NCI-H82 treated with DMSO at 0.1 percent for 48 hours (cell line): ENCODE measurements at regions not wholly inside any gene's neighbourhood (a gene's known extent, or its start where the extent isn't known, plus 50 kb on each side); places are given as distances from the start of the nearest gene placed in this dataset.

Experiments used
- DNase-seq: peaks from one replicate; lab custom pipeline; 2025; ENCODE audit not compliant: unreplicated experiment; lab: John Stamatoyannopoulos, UW

DNA sequence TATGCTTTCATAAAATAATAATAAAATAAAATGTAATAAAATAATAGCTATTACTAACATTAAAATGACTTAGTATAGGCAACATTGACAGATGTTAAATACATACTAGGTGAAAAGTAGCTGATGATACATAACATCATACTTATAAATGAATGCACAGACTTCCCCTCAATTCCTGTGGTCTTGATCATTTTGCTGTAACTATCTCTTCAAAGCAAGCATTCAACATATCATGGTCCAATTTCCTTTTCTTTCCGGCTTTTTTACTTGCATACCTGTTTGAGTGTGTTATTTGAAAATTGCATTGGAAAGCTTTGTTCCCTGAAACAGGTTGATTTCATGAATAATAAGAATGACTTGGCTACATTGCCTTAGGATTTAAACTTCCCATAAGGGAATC is 309.3 kb downstream of the HDGFL1 start:
- DNase-seq, result no peak

DNA sequence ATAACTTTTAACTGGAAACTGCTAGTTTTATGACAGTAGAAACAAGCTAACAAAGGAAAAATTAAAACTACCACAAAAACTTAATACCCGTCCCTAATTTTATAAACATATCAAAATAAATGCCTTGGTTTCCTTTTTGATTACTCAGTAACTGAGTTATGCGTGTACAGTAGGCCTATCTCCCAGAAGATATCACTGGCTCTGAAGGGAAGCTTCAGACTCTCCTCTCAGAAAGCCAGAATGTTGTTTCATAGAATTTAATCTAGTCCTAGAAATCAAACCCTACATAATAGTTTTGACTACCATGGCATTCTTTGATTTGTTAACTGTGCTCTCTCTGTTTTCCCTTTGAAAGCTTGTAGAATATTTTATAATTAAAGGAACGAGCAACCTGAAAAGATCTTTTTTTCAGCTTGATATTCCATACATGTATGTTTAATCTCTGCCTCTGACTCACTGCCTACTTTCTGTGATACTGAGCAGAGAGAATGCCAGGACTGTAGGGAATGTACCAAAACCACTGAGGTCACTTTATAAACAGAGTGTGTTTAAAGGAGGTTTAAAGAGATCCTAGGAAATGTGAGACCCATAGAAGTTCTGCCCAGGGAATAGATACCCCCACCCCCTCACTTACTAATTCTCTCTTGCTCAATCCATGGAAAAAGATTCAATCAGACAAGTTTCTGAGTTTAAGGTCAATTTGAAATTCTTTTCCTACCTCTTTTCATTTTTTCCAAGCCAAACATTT is 311.5 kb downstream of the HDGFL1 start:
- no peak for DNase-seq

DNA sequence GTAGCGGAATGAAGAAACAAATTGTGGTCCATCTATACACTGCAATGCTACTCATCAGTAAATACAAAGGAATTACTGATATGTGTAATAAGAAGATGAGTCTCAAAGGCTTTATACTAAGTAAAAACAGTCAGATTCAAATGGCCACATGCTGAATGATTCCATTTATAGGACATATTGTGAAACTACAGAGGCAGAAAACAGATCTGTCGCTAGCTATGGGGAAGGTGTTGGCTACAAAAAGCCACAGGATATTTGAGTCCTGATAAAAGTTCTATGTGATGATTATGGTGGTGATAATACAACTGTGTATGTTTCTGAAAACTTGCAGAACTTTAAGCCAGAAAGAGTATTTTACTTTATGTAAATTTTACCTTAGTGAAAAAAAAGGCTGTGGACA is 313.2 kb downstream of the HDGFL1 start:
- DNase-seq, result no peak

DNA sequence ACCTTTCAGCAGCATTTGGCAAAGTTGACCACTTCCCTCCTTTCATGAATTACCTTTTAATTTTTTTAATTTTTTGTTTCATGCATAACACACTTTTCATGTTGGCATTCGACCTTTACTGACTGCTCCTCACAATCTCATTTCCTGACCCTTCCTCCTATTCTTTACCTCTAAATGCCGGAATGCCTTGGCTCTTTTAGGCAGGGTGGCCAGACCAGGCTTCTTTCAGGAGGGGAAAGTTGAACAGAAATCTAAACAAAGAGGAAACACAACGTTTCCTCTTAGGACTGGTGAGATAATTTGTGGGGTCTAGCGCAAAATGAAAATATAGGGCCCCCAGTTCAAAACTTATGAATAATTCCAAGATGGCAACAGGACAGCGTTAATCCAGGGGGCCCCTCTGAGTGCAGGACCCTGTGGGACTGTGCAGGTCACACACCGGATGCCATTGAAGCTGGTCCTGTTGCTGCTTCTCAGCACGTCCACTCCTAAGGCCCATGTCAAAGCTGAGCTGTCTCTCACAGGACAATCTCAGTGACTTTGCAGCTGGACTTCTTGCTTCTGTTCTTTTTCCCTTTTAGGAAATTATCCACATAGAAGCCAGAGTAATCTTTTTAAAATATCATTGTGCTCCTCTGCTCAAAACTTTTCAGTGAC is 313.8 kb downstream of the HDGFL1 start:
- no peak for DNase-seq

DNA sequence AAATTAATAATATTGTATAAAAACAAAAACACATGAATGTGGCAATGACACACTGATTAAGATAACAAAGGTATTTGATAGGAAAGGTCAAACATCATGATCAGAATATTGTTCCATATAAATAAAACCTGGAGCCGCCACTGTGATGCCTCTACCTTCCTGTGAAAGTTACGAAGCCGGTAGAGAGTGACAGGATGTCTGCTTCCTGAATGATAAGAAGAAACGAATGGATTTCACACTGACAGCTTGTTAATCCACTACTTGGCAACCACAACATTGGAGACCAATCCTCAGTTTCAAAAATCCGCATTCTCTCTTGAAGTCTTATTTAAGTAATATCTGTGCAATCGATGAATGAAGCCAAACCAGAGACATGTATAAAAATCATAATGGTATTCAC is 315.1 kb downstream of the HDGFL1 start:
- DNase-seq, result no peak

DNA sequence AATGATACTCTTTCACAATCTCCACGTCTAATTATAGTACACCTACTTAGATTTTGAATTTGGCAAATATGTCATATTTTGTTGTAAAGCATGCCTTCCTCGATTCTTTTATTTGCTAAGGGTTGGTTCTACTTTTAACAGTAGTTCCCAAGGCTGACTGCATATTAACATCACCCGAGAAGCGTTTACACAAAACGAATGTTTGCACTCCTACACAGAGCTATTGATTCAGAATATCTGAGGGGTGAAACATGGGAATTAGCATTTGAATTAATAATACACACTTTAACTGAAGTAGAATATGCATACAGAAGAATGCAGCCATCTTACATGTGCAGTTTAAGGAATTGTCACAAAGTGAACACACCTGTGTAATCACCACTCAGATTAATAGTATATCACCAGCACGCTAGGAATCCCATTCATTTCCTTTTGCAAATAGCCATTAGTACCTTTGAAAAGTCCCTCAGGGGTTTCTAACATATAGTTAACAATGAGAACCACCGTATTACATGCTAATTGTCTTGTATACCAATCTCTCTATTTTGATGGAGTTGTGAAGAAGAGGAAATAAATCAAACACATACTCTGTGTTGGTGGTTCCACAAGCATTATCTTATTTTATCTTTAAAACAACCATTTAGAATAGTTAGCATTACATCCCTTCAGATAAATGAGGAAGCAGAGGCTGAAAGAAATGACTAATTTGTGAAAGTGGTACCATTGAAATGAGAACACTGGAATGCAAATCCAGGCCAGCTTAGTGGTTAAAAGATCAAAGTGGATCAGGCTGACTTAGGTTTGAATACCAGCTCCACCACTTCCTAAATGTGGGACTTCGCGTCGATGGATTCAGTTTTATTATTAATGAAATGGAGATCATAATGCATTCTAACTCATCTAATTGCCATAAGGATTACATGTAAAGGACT is 317.6 kb downstream of the HDGFL1 start:
- DNase-seq, result no peak

DNA sequence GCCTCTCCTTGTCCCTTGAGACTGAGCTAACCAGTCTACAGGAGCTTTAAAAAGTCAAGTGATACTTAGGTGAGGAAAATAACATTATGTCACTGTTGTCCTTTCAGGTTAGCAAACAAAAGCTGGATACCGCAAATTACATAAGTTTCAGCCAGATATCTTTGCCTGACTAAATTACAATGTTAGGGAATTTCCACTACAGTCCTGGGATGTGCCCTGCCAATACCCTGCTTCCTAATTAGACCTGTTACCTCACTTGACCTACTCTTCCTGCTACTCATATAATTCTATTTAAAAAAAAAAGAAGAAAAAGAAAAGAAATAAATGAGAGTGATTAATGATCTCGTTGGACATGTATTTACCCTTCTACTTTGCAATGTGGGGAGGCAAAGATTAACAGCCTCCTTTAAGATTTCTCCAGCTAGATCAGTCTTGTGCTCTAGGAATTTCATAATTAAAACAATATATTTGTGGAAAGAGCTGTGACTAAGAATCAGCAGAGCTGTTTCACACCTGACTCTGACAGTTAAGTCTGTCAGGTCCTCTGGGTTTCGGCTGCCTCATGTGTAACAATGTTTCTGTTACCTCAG is 318.9 kb downstream of the HDGFL1 start:
- no peak for DNase-seq

DNA sequence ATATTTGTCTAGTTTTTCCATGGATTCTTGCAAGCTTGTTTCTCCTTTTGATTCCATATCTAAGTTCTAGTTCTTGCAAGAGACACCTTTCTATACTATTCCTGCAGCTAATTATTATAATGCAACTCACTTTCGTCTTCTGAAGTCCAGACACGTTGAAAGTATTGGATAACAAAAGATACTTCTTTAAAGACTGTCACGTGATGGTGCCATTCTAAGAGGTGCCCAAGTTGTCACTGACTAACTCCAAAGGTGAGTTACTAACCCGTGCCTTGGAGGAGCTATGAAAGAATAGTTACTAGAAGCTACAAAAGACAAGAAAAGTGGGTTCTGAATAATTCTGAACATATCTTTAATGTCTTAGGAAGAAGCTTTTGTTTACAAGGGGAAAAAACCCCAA is 322.6 kb downstream of the HDGFL1 start:
- DNase-seq, result no peak

DNA sequence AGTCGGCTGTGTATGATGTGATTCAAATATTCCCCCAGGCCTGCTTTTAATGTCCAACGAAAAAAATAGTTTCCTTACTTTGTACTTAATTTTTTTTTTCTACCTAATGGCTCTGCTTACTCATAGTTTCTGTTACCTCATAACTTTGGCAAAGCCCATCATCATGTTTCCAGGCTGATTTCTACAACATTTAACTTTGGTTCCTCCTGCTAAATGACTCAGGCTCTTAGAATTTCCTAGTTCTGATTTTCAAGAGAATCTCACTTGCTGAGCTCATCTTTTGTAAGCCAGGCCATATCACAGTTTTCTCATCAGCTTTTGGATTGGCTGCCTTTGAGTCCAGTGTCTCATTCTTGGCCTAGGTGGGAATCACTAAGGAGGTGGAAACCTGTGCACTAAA is 323.1 kb downstream of the HDGFL1 start:
- DNase-seq, result no peak

DNA sequence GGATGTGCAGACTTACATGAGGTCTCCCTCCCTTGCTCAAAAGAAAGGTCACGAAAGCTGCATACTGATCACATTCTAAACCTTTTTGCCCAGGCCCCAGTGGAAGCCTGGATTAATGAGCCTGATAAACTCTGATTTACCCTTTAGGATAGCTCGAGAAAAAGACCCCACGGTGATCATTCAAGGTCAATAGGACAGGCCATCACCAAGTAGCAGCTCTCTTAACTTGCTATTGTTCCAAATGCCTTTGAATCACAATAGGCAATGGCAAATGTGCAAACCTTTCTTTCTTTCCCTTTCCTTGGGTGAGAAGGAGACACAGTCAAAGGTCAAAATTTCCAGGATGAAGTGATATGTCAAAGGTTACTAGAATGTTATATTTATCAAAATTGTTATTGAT is 327.3 kb downstream of the HDGFL1 start:
- no peak for DNase-seq

DNA sequence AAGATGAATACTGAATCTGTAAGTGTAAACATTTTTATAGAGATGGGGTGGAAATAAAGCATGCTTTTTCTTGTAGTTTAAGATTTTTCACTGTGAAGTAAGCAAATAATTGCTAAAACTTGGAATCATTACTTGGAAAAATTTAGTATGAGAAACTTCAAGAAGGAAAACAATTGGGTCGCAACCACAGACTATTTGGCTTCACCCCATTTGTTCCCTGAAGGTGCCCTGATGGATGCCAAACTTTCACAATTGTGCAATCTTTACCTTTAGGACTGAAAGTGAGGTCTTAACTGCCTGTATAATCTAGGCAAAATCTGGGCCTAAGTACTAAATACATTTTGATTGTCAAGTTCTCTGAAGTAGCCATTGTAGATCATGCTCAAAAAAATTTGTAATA is 330.1 kb downstream of the HDGFL1 start:
- DNase-seq, result no peak

DNA sequence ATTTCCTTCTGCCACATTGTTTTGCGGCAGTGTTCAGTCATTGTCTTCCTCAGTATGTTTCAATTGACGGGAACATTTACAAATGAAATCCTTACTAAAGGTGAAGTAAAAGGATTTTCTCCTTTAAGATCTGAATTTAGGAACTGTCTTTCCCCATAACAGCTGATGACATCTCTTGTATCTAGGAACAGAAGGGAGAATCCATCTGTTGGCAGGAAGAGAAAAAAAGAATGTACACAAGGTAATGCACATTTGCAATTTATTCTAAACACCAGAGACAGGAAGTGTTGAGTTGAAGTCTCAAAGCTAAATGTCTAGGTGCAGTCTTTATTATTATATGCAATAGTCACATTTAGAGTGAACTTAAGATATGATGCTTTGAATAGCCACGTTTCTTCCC is 334.5 kb downstream of the HDGFL1 start:
- no peak for DNase-seq

DNA sequence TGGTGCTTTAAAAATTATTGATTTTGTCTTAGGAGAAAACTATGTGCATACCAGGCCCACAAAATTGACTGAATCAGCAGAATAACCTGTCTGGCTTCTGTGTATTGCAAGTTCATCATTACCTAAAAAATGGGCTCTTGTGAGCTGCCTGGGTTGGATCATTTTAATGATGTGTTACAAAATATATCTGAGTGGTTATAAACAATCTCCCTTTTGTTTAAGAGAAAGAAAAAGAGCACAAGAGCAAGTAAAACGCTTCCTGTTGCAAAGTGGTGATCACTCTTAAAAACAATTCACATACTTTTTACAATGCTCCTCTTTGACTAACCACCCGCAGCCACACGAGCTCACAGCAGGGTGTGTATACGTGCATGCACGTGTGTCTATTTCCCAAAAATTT is 335.1 kb downstream of the HDGFL1 start:
- no peak for DNase-seq

DNA sequence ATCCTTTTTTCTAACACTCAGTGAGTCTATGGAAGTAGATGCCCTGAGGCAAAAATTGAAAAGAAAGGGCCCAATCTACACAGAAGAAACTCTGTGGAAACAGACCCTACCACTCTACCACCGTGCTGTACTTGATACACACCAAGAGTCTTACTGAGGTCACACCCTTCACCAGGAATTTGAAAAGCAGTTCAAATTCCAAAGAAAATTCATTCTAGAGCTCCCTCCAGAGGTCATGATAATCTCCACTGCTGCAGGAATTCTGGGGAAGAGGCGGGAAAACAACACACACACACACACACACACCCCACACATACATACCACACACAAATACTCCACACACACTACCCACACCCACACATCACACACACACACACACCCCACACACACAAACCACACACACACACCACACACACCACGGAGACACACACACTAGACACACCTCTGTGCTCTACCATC is 336.8 kb downstream of the HDGFL1 start:
- no peak for DNase-seq

DNA sequence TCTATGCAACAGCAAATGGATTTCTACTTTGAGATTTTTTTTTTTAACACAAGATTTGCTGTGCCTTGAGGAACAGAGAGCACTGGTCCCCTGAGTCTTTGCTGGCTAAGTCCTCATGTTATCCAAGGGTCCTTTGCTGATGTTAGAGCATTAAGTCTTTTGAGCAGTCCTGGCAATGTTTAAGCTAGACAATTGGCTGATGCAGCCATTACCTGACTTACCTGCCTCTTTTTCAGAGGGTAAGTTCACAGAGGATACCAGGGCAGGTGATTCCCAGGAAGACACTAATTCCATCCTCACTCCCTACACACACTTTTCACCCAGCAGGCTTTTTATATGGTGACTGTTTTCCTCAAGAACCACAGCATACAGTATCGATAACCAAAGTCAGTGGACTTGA is 337.7 kb downstream of the HDGFL1 start:
- no peak for DNase-seq

DNA sequence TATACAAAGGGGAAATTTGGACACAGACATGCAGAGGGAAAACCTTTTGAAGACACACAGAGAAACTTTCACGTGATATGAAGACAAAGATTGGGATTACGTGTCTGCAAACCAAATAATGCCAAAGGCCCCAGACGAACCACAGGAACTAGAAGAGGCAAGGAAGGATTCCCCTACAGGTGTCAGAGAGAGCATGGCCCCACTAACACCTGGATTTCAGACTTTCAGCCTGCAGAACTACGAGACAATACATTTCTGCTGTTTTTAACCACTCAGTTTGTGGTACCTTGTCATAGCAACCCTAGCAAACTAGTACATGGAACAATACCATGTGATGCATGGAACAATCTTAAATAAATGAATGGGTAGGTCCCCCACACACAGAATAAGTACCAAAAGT is 341.0 kb downstream of the HDGFL1 start:
- DNase-seq, result no peak

DNA sequence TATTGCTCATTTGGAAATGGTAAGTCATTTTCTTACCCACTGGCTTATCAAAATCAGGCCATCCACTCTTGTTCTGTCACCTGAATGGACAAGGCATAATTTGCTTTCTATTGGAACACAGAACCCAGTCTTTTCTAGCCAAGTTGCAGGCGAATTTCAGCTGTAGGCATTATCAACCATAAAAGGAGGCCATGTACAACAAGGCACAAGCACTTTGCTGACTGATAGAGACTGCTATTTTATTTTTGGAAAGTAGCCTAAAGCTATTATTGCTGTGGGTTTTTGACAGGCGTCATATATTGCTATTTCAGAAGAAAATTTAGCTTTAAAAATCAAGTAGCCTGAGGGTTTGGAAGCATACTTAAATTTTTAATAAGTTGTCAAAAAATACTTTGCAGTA is 344.2 kb downstream of the HDGFL1 start:
- no peak for DNase-seq

DNA sequence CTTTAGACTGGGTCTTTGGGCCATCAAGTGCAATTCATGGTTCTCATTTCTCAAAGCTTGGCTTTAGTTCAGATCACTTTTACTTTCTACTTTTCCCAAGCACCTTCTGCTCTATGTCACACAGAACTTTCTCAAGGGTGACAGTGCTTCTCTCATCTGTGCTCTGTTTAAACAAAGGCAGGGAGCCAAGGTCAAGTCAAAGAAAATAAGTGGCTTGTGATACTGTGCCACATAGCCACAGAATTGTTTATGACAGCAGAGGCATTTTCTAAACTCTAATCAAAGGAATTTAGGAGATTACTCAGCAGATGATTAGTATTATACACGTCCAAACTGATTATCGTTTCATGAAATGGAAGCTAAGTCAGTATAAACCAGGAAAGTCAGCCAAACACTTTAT is 348.0 kb downstream of the HDGFL1 start:
- no peak for DNase-seq

DNA sequence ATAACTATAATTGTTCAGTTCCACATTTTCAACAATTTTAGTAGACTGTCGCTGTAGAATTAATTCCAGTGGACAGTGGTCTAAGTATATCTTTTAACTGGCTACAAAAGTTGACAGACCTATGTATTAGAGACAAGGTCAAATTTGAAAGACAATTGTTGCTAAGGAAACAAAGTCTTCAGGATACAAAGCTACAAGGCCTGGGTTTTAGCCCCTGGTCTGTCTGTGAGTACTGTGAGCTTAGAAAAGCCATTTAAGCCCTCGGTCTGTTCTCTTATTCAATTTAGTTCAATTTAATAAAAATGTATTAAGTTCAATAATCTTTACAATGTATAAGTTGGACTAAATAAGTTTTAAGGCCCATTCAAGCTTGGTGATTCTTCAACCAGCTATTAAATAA is 352.5 kb downstream of the HDGFL1 start:
- DNase-seq, result no peak

DNA sequence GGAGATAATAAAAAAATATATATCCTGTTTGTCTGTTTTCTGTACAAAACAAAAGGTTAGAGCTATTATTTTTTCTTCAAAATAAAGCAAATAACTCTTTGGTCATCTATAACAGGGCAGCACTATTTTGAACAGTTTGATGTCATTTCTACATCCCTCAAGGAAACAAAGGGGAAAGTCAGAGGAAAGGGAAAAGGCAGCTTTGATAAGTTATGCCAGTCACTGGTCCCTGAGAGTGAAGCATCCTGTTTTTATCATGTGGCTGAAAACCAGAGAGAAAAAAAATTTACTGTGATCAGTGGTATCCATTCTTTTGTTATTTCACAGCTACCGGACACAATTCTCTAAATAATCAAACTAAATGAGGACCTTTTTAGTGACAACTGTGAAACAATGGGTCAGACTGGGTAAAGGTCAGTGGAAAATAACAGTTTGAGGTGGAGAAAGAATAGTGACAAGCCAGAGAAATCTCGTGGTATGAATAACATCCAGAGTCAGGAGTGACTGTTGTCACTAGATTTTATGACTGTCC is 356.0 kb downstream of the HDGFL1 start:
- DNase-seq, result no peak
